Heart right ventricle (tissue), 16 donors: ENCODE measurements at regions not wholly inside any gene's neighbourhood (a gene's known extent, or its start where the extent isn't known, plus 50 kb on each side); places are given as distances from the start of the nearest gene placed in this dataset.
"Not testable (repeated sequence)": the region's sequence is repeated elsewhere in the genome, so short reads cannot be mapped to it uniquely, and the experiment has no call there.

Experiments
- ATAC-seq, 8 donors: fragments of 200-7000 bp; cut with Tn5 transposase; one replicate each; pipeline ENCODE4 v1.9.1; 2020; ENCODE audit warnings: mild to moderate bottlenecking in 8 of 8, moderate library complexity in 8 of 8, moderate number of reproducible peaks in 1 of 8
- DNase-seq, 2 donors: peaks; one replicate each; pipeline ENCODE4 v3.0.0-alpha.2; 2020
- H3K27ac ChIP-seq, 10 donors: fragments of 200-600 bp; sonication (generic) in 2 of 10; one replicate each; pipeline versions ENCODE4 v1.5.0 to v1.8.0; 2020 to 2022; ENCODE audit warnings: mild to moderate bottlenecking in 3 of 10
- H3K27me3 ChIP-seq, 7 donors: fragments of 200-600 bp; one replicate each; pipeline ENCODE4 v1.8.0; 2021 to 2022; ENCODE audit warnings: mild to moderate bottlenecking in 2 of 7
- H3K36me3 ChIP-seq, 9 donors: fragments of 200-600 bp; sonication (generic) in 1 of 9; one replicate each; pipeline versions ENCODE4 v1.5.0 to v1.8.0; 2020 to 2022; ENCODE audit warnings: mild to moderate bottlenecking in 2 of 9
- H3K4me1 ChIP-seq, 9 donors: fragments of 200-600 bp; sonication (generic) in 1 of 9; one replicate each; pipeline versions ENCODE4 v1.5.0 to v1.8.0; 2020 to 2022; ENCODE audit warnings: mild to moderate bottlenecking in 4 of 9
- H3K4me3 ChIP-seq, 10 donors: fragments of 200-600 bp; sonication (generic) in 2 of 10; one replicate each; pipeline versions ENCODE4 v1.5.0 to v1.8.0; 2020 to 2022; ENCODE audit warnings: mild to moderate bottlenecking in 7 of 10, moderate library complexity in 2 of 10
- H3K9me3 ChIP-seq, 11 donors: fragments of 200-600 bp in 10 of 11; sonication (generic) in 2 of 11; one replicate each; pipeline versions ENCODE4 v1.5.0 to v1.8.0; 2013 to 2022; ENCODE audit warnings: mild to moderate bottlenecking in 2 of 11, control low read depth in 1 of 11, moderate library complexity in 1 of 11
- WGBS, 2 donors: extraction: QIAGEN DNeasy Blood & Tissue Kit; methylation state at CpG; one replicate each; pipeline ENCODE4 v1.1.7; 2013; ENCODE audit warnings: inconsistent platforms in 1 of 2; 5-methylcytosine and 5-hydroxymethylcytosine counted together
- intact Hi-C, 10 donors: fragments of 100-400 bp; cut with DNase I; formaldehyde crosslinking; loops; one replicate each; pipeline versions ENCODE4 v1.11.1 to v1.14.2; 2022
- TF ChIP-seq, protein P1 (sequence below), 9 donors: fragments of 200-600 bp; sonication (generic) in 2 of 9; IDR thresholded peaks; one replicate each; pipeline versions ENCODE4 v1.5.0 to v1.8.0; 2021 to 2022; ENCODE audit warnings: antibody characterized with exemption in 9 of 9, mild to moderate bottlenecking in 5 of 9, moderate library complexity in 1 of 9
- donor health status: Arrhythmogenic right ventricular cardiomyopathy.
- donor health status: ischemic (EF 13 %, LVEDD 7.1; RV severe dilation, severe dysfunction).
- donor health status: healthy with polysubstance abuse.
- donor health status: DM: no; HTN: yes; CAD: no.
- donor health status: DM: no; HTN: no; CAD: no.
- donor health status: ischemic (EF 25% LVEDD 6.9; RV normal size, moderate dysfunction).
- donor health status: ischemic (EF 25% LVEDD 5.7; RV mildly dilated, moderate dysfunction).
- donor health status: healthy.
- donor health status: DM: yes; HTN: yes; CAD: no.
- donor health status: Ischemic cardiomyopathy.
- donor health status: ischemic (EF 35%, LVEDD 5.7; RV mildly dilated, moderate dysfunction).
- donor health status: nonischemic (EF 11% LVEDD 7.7; RV severe dilation, severe dysfunction).
- donor health status: DM: yes; HTN: yes; CAD: no.
- donor health status: PGD.
- donor health status: ischemic (EF 29% LVEDD 5.4; RV normal size, mild dysfunction).
- donor health status: nonischemic (EF 23%, LVEDD 6.1; RV moderate dilation, normal function).

DNA sequence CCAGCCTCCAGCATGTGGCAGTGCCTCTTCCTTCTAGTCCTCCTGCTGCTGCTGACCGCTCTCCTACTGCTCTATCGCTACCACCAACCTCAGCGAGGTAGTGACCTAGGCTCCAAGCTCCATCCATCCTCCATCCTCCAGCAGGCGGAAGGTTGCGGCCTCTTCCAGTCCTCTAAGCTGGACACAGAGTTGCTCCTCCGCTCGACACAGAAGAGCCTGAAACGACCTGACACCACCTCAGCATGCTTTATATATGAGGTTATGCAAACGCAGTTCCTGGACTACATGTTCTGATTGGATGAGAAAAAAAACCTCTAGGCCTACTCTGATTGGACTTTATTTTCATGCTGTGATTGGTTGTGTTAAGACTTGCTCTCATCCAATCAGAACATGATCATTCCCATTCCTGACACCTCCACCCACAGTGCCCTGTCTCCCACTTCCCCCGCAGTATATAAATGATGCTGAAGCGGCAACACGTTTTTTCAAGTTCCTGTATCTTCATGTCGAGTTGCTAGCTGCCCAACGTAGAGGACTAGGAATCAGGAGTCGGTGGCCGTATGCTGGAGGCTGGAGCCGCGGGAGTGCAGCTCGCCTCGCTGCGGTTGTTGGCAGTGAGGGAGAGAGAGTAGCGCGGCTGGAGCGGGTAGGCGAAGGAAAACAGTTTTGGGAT, 398.1 kb downstream of the KCNJ18 start:
- TF ChIP-seq, protein P1, sequence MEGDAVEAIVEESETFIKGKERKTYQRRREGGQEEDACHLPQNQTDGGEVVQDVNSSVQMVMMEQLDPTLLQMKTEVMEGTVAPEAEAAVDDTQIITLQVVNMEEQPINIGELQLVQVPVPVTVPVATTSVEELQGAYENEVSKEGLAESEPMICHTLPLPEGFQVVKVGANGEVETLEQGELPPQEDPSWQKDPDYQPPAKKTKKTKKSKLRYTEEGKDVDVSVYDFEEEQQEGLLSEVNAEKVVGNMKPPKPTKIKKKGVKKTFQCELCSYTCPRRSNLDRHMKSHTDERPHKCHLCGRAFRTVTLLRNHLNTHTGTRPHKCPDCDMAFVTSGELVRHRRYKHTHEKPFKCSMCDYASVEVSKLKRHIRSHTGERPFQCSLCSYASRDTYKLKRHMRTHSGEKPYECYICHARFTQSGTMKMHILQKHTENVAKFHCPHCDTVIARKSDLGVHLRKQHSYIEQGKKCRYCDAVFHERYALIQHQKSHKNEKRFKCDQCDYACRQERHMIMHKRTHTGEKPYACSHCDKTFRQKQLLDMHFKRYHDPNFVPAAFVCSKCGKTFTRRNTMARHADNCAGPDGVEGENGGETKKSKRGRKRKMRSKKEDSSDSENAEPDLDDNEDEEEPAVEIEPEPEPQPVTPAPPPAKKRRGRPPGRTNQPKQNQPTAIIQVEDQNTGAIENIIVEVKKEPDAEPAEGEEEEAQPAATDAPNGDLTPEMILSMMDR (IDR thresholded peaks at IDR 0.05), result no peak
- Histone ChIP-seq H3K36me3 (no peaks in the 10 kb centered on the region), H3K27ac (no peak overlapping the region), H3K4me3 (no peak overlapping the region), H3K9me3 (peaks cover 0 to 4% (median 0%) of the 10 kb centered on the region in 11 donors), H3K4me1 (no peaks in the 10 kb centered on the region), H3K27me3 (no peaks in the 10 kb centered on the region)
- intact Hi-C loops, result no loop called here
- 90 to 92% methylated on average over 25 of the region's 25 CpGs for WGBS, 2 donors
- DNase-seq (no peak), ATAC-seq (no peak)

DNA sequence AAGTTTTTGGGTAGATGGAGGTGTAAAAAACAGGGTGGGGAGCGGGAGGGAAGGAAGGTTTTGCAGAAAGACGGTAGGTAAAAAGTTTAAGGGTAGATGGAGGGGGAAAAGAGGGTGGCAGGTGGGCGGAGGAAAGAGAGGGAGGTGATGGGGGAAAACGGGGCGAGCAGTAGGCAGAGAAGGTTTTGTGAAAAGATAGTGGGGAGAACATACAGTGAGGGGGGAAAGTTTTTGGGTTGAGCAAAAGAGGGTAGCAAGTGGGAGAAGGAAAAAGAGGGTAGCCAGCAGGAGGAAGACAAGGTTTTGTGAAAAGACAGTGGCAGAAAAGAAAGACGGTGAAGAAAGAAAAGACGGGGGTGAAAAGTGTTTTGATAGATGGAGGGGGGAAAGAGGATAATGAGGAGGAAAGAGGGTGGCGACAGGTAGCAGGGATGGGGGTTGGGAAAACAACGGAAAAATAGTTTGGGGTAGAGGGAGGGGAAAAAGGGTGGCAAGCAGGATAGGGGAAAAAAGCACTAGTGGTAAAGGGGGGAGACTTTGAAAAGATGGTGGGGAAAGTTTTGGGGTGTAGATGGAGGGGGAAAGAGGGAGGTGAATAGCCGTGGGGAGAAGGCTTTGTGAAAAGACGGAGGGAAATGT, 398.8 kb downstream of the KCNJ18 start:
- H3K36me3 ChIP-seq, ATAC-seq, H3K27me3 ChIP-seq, H3K4me3 ChIP-seq, intact Hi-C loops, H3K4me1 ChIP-seq, H3K27ac ChIP-seq, DNase-seq, H3K9me3 ChIP-seq: not testable (repeated sequence)
- WGBS, 2 donors, result 87 to 88% methylated on average over 9 of the region's 11 CpGs

- H3K27ac ChIP-seq, intact Hi-C loops, H3K4me3 ChIP-seq, DNase-seq, H3K36me3 ChIP-seq, H3K4me1 ChIP-seq, ATAC-seq, H3K27me3 ChIP-seq, H3K9me3 ChIP-seq: not testable (repeated sequence)
- 78 to 79% methylated on average over 4 of the region's 4 CpGs for WGBS, 2 donors
Observed at GRCh38 chr17:22091840-22092239, 399.5 kb downstream of the KCNJ18 start.

DNA sequence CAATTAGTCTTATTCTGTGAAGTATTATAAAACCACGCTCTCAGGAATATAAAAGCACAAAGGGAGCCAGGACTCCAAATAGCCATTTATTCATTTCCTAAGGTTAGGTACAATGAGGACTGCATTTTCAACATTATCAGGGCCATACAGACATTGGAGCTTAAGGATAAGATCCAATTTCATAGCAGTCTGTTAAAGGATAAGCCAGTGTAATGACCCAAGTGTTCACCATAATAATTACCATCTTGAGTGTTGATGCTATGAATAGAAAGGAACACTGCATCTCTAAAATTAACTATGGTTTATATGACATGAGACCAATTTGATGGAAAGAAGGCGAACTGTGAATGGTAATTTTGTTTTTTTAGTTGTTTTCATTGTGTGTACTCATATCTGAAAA, 403.1 kb downstream of the KCNJ18 start:
- 63 to 65% methylated on average over 2 of the region's 2 CpGs for WGBS, 2 donors
- H3K4me1 ChIP-seq, intact Hi-C loops, ATAC-seq, H3K4me3 ChIP-seq, H3K9me3 ChIP-seq, H3K27me3 ChIP-seq, DNase-seq, H3K36me3 ChIP-seq, H3K27ac ChIP-seq: not testable (repeated sequence)

- ATAC-seq, H3K4me3 ChIP-seq, DNase-seq, H3K4me1 ChIP-seq, H3K27me3 ChIP-seq, H3K27ac ChIP-seq, H3K36me3 ChIP-seq, intact Hi-C loops, H3K9me3 ChIP-seq: not testable (repeated sequence)
Observed at GRCh38 chr17:22099633-22100032, 407.3 kb downstream of the KCNJ18 start.

GRCh38 chr17:22102177-22102576, 409.9 kb downstream of the KCNJ18 start:
- no peaks in the 10 kb centered on the region for H3K27me3 ChIP-seq
- H3K9me3 ChIP-seq, result peaks cover 0 to 11% (median 0%) of the 10 kb centered on the region in 11 donors
- WGBS, 2 donors, result 47 to 73% methylated on average over 6 of the region's 6 CpGs
- intact Hi-C loops, result no loop called here
- no peak overlapping the region for H3K4me3 ChIP-seq
- TF ChIP-seq, protein P1 (IDR thresholded peaks at IDR 0.05), result no peak
- ATAC-seq (no peak), DNase-seq (no peak)
- no peak overlapping the region for H3K27ac ChIP-seq
- no peaks in the 10 kb centered on the region for H3K4me1 ChIP-seq
- no peaks in the 10 kb centered on the region for H3K36me3 ChIP-seq

DNA sequence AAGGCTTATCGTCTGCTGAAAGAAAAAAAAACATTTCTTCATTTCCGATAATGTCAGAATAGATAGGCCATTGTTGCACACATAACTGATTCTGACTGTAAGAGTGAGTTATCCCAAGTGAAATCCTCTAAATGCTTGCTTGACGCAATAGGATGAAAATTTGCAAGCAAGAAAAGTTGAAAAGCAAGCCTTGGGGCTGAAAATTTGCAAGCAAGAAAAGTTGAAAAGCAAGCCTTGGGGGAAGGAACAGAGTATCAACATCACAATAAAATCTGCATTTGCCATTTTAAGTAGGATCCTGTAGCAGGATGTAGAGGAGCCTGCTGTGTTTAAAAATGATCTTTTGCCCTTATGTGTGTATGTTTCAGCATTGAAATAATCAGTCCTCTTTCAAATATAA, 424.4 kb downstream of the KCNJ18 start:
- H3K36me3 ChIP-seq, H3K27me3 ChIP-seq, ATAC-seq, intact Hi-C loops, DNase-seq, H3K4me3 ChIP-seq, H3K27ac ChIP-seq, H3K4me1 ChIP-seq, H3K9me3 ChIP-seq: not testable (repeated sequence)
- 22 to 27% methylated on average over 3 of the region's 3 CpGs for WGBS, 2 donors

DNA sequence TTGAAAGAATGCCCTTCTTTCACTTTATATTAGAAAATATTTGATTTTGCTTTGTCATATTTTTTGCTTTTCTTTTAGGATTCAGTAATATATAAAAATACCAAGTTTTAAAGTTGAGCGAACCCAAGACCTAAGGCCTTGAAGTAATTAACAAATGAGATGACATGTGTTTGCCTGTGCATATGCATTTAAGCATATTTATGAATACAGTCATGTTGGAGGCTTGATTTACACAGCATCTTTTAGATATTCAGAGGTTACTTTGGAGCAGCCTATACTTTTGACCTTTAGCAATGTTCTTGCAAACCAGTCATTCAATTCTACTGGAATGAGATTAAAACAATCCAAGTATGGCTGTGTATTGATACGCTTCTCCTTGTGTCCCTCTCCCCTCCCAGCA, 425.1 kb downstream of the KCNJ18 start:
- H3K27me3 ChIP-seq, DNase-seq, H3K4me1 ChIP-seq, H3K36me3 ChIP-seq, intact Hi-C loops, ATAC-seq, H3K27ac ChIP-seq, H3K4me3 ChIP-seq, H3K9me3 ChIP-seq: not testable (repeated sequence)
- WGBS, 2 donors, result 60 to 62% methylated on average over 2 of the region's 2 CpGs

DNA sequence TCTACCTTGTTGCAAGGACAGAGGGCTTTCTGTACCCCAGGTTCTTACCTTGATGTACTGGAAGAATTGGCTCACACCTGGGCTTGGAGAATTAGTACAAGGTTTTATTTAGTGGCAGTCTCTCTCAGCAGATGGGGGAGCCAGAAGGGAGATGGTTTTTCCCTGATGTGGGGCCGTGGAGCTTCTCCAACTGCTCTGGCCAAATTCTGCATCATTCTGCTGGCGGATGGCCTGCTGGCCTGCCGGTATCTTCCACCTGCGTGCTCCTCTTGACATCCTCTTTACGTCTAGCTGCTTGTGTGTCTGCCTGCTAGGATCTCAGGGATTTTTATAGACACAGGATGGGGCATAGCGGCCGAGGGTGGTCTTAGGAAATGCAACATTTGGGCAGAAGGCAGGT, 426.7 kb downstream of the KCNJ18 start:
- H3K36me3 ChIP-seq, H3K27me3 ChIP-seq, intact Hi-C loops, DNase-seq, ATAC-seq, H3K4me3 ChIP-seq, H3K4me1 ChIP-seq, H3K9me3 ChIP-seq, H3K27ac ChIP-seq: not testable (repeated sequence)
- WGBS, 2 donors, result 54 to 61% methylated on average over 7 of the region's 7 CpGs

DNA sequence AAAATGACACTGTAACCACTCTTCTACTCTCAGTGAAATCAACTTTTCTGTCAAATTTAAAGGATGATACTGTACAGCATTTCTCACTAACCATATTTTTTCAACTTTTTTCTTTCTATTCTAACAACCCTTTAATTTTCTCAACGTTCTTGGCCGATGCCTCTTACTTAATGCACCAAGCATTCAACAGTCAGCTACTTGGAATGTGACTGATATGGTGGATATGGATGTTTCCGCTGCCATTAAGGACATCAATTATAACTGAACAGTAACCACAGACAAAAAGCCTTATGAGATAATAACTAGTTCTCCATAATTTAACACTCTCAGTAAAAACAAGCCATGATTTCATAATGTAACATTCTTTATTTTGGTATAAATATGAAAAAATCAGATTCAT, 427.4 kb downstream of the KCNJ18 start:
- H3K4me1 ChIP-seq, H3K27ac ChIP-seq, H3K27me3 ChIP-seq, H3K4me3 ChIP-seq, ATAC-seq, H3K36me3 ChIP-seq, intact Hi-C loops, H3K9me3 ChIP-seq, DNase-seq: not testable (repeated sequence)
- WGBS, 2 donors, result 45 to 73% methylated on average over 3 of the region's 3 CpGs
